Nephron progenitor cell (in vitro differentiated cells): ENCODE measurements at regions not wholly inside any gene's neighbourhood (a gene's known extent, or its start where the extent isn't known, plus 50 kb on each side); places are given as distances from the start of the nearest gene placed in this dataset.
A peak's percentile ranks its signal among the peaks of the same experiment; 100 is the strongest.

Source experiments
- DNase-seq: peaks from one replicate; pipeline ENCODE4 v3.0.0; 2021
- H3K27ac Mint-ChIP-seq: 2 replicates; pipeline ENCODE4 v1.8.0; 2021; ENCODE audit warnings: mild to moderate bottlenecking, moderate library complexity, mixed read lengths
- H3K27me3 Mint-ChIP-seq: 2 replicates; pipeline ENCODE4 v1.8.0; 2021; ENCODE audit warnings: mild to moderate bottlenecking, low read depth, mixed read lengths; ENCODE audit not compliant: poor library complexity
- H3K36me3 Mint-ChIP-seq: 2 replicates; pipeline ENCODE4 v1.8.0; 2021; ENCODE audit warnings: low read depth, mixed read lengths
- H3K4me1 Mint-ChIP-seq: 2 replicates; pipeline ENCODE4 v1.8.0; 2021; ENCODE audit warnings: mixed read lengths
- H3K4me3 Mint-ChIP-seq: 2 replicates; pipeline ENCODE4 v1.8.0; 2021; ENCODE audit warnings: mild to moderate bottlenecking, moderate library complexity, mixed read lengths
- H3K9me3 Mint-ChIP-seq: 2 replicates; pipeline ENCODE4 v1.8.0; 2021; ENCODE audit warnings: mild to moderate bottlenecking, moderate library complexity, mixed read lengths
- CTCF ChIP-seq: fragments of 200-600 bp; sonication (generic); IDR thresholded peaks from 2 replicates; pipeline ENCODE4 v1.5.0; 2021; ENCODE audit warnings: antibody characterized with exemption

DNA sequence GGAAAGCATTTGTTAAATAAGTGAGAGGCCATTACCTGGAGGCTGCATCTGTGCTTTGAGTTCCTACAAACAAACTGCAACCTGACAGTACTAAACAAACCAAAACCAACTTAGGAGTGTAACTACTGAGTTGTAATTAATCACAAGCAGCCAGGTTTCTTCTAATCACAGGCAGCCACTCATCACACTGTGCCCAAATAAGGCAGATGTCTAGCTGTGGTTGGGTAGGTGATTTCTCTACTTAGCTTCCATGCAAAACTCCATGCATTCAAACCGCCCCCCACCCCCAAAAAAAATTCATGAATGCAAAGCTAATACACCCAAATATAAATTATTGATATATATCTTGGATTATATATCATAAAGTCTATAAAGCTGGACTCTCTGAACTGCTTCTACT lies 461.1 kb downstream of the ARL4A start:
- Mint-ChIP-seq H3K36me3 (no peaks in the 10 kb centered on the region), H3K27me3 (no peaks in the 10 kb centered on the region), H3K4me1 (peaks cover 49% of the 10 kb centered on the region), H3K27ac (no peak overlapping the region), H3K4me3 (no peak overlapping the region), H3K9me3 (no peaks in the 10 kb centered on the region)
- TF ChIP-seq CTCF: no peak
- no peak for DNase-seq

DNA sequence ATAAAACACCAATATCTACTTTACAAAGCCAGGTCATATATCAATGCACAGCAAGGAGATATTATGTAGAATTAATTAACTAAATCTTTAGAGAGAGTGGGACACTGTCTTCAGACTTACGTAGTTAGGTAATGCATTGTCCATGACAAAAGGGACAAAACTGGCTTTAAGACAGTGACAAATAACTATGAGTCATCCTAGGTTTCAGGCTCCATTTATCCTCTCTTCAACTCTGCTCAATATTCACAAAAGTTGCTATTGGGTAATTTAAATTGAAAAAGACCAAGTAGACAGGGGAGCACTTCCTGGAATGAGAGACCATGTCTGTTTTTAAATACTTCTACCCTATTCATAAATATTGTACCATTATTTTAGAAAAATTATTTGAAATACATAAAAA lies 464.5 kb downstream of the ARL4A start:
- Mint-ChIP-seq H3K27ac (peak overlapping the region; percentile 65), H3K4me1 (peaks cover 51% of the 10 kb centered on the region), H3K27me3 (no peaks in the 10 kb centered on the region), H3K36me3 (no peaks in the 10 kb centered on the region), H3K9me3 (no peaks in the 10 kb centered on the region), H3K4me3 (no peak overlapping the region)
- no peak for DNase-seq
- TF ChIP-seq CTCF: no peak

- peaks cover 51% of the 10 kb centered on the region for H3K4me1 Mint-ChIP-seq
These were observed 465.3 kb downstream of the ARL4A start for GRCh38 chr7:13152755-13153154.

GRCh38 chr7:13153266-13153665 lies 465.8 kb downstream of the ARL4A start:
- Mint-ChIP-seq H3K36me3 (no peaks in the 10 kb centered on the region), H3K27me3 (no peaks in the 10 kb centered on the region), H3K9me3 (no peaks in the 10 kb centered on the region), H3K4me3 (no peak overlapping the region), H3K4me1 (peaks cover 49% of the 10 kb centered on the region), H3K27ac (peak overlapping the region; percentile 90)
- DNase-seq: no peak
- TF ChIP-seq CTCF: no peak

More at GRCh38 chr7:13152755-13153154, 465.3 kb downstream of the ARL4A start:
- Mint-ChIP-seq H3K4me3 (no peak overlapping the region), H3K27ac (peak overlapping the region; percentile 90), H3K36me3 (no peaks in the 10 kb centered on the region), H3K27me3 (no peaks in the 10 kb centered on the region), H3K9me3 (no peaks in the 10 kb centered on the region)
- no peak for TF ChIP-seq CTCF
- no peak for DNase-seq

DNA sequence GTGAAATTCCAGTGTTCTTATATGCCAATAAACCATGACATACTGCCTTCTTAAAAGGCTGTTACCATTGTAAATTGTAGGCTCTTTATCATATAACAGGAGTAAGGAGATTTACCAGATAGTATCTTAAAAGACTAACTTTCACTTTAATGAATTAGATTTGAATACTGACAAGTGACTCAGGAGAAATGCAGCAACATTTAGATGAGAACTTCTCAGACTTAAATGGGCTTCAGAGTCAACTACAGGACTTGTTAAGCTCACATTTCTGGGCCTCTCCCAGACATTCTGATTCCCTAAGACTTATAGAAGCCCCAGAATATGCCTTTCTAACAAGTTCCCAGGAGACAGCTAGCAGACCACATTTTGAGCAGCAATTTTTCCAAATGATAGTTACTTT lies 466.3 kb downstream of the ARL4A start:
- Mint-ChIP-seq H3K36me3 (no peaks in the 10 kb centered on the region), H3K27me3 (no peaks in the 10 kb centered on the region), H3K4me1 (peaks cover 46% of the 10 kb centered on the region), H3K4me3 (no peak overlapping the region), H3K27ac (peak overlapping the region; percentile 90), H3K9me3 (no peaks in the 10 kb centered on the region)
- DNase-seq: no peak
- TF ChIP-seq CTCF: no peak

- Mint-ChIP-seq H3K4me3 (no peak overlapping the region), H3K4me1 (peaks cover 46% of the 10 kb centered on the region), H3K27ac (peak overlapping the region; percentile 68), H3K27me3 (no peaks in the 10 kb centered on the region), H3K36me3 (no peaks in the 10 kb centered on the region), H3K9me3 (no peaks in the 10 kb centered on the region)
- no peak for TF ChIP-seq CTCF
- no peak for DNase-seq
These were observed 467.8 kb downstream of the ARL4A start for GRCh38 chr7:13155188-13155587.
